NCI-H446 treated with DMSO at 0.1 percent for 48 hours (cell line): ENCODE measurements at regions not wholly inside any gene's neighbourhood (a gene's known extent, or its start where the extent isn't known, plus 50 kb on each side); places are given as distances from the start of the nearest gene placed in this dataset.
"Not testable (repeated sequence)": the region's sequence is repeated elsewhere in the genome, so short reads cannot be mapped to it uniquely, and the experiment has no call there.

Source experiments
- DNase-seq: peaks from one replicate; lab custom pipeline; 2025; lab: John Stamatoyannopoulos, UW

- DNase-seq: no peak
Measured at GRCh38 chr17:31621566-31621965, 230.1 kb downstream of the RAB11FIP4 start.

GRCh38 chr17:31611053-31611452 lies 219.6 kb downstream of the RAB11FIP4 start:
- not testable (repeated sequence) for DNase-seq

GRCh38 chr17:31609996-31610910 lies 218.8 kb downstream of the RAB11FIP4 start:
- DNase-seq: no peak

DNA sequence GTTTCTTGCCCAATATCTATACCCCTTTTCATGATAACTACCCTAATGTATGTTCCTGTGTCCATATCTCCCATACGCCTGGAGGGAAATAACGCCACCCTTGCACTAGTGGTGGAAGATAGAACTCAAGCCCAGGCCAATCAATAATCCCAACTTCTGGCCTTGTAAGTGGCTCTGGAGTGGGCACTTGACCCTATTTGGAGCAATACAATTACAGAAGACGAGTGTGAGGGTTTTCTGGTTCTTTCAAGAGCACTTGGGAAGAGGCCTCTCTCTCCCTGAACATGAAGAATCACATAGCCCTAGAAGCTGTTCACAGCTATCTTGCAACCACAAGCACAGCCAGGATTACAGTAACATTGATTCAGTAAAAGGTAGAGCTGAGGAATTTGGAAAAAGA lies 217.9 kb downstream of the RAB11FIP4 start:
- DNase-seq: no peak

DNA sequence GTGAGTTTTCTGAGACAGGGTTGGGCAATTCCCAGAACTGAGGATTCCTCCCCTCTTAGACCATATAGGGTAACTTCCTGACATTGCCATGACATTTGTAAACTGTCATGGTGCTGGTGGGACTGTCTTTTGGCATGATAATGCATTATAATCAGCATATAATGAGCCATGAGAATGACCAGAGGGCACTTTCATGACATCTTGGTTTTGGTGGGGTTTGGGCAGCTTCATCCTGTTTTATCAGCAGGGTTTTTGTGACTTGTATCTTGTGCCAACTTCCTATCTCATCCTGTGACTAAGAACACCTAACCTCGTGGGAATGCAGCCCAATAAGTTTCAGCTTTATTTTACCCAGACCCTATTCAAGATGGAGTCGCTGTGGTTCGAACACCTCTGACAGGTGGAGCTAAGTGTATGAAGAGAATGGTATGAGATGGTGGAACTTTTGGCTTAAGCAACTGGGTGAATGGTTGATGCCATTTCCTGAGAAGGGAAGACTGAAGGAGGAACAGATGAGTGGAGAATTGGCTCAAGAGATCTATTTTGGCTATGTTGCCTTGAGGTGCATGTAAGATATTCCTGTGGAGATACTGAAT lies 217.3 kb downstream of the RAB11FIP4 start:
- no peak for DNase-seq

DNA sequence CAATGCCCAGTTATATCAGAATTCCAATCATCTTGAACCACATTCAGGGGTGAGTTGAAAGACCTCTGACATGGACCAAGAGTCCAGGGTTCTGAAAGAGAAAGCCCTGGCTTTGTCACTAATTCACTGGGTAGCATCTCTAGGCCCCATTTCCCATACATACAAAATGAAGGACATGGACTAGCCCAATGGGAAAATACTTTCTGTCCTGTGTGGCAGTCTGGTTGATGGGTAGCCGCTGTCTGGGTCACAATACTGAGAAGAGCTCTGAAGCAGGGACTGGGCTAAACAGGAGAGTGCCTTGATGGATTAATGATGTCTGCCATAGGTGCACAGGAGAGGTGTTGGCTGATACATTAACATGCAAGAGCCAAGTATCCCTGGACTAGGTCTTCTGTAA lies 214.3 kb downstream of the RAB11FIP4 start:
- no peak for DNase-seq

DNA sequence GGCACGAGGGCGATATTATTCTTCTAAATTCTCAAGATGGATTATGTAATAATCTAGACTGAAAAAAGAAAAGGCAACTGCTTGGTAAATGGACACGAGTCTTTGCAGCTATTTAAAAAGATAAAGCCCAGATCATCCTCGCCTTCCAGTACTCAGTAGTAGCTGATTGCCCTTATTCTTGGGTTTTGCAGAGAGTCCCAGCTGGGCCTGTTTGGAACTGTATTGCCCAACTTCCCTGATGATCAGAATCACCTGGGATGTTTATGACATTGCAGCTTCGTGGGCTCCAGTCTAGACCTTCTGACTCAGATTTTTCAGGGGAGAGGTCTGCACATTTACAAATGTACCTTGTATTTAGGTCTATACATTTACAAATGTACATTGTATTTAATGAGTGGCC lies 213.5 kb downstream of the RAB11FIP4 start:
- no peak for DNase-seq

GRCh38 chr17:31600144-31600543 lies 208.7 kb downstream of the RAB11FIP4 start:
- not testable (repeated sequence) for DNase-seq

DNA sequence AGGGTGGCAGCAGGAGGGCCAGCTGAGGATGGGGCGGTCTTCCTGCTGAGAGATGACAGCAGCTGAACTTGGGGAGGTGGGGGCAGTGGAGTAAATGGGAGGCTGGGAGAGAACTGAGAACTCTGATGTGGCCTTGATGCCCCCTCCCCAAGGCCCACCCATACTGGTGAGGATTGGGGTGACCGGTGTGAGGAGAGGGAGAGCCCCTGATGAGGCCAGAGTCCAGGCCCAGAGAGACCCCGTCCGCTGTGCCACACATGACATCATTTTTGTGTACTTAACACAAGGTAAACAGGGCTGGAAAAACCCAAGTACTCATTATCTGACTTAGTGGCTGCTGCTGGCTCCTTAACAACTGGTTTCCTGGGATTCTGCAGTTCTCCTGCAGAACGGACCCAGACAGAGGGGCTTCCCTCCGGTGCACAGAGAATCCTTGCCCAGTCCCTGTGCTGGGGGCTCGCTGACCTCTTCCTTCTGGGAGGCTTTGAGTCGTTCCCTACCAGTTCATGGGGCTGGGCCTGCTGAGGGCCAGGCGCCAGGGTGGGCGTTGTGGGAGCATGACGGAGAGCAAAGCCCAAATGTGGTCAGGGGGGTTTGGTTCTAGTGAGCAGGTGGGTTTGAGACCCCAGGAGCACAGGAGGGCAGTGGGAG lies 207.6 kb downstream of the RAB11FIP4 start:
- DNase-seq: no peak

GRCh38 chr17:31598399-31598782 lies 206.9 kb downstream of the RAB11FIP4 start:
- DNase-seq: no peak

GRCh38 chr17:31597646-31598398 lies 206.3 kb downstream of the RAB11FIP4 start:
- no peak for DNase-seq

DNA sequence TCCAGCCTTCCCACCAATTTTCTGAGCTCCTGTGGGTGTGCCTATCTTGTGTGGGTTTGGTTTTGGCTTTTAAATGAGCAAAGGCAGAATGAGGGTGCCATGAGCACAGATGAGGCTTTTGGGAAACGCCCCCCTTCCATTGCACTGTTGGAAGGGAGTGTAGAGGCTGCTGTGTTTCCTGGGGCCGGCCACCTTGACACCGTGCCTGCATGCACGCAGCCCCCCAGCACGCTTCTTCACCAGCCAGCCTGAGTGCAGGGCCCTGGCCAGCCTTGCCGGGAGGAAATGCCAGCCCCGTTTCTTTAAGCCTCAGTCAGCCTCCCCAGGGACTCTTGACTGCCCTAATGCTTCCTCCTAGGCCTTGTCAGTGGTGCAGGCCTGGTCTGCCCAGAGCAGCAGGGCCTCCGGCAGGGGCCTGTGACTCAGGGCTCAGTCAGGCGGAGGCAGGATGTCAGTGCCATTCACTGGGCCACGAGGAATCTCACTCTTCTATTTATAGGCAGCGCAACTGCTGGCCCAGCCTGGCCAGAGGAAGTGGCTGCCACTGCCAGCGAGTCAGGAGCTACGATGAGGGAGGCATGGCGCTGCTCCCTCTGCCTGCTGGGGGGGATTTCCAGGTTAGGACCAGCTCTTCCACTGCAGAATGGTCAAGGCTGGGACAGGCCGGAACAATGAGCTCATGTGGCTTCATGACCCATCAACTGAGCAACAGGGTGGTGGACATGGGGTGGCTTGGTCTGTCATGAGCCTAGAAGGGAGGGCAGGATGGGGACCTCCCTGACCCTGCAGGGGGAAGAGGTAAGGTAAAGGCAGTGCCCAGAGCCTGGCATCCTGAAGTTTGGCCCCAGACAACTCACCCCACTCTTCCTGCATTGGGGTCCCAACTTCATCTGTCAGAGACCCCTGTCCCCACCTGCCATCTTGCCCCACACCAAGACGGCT lies 205.2 kb downstream of the RAB11FIP4 start:
- peak; percentile 64 for DNase-seq

DNA sequence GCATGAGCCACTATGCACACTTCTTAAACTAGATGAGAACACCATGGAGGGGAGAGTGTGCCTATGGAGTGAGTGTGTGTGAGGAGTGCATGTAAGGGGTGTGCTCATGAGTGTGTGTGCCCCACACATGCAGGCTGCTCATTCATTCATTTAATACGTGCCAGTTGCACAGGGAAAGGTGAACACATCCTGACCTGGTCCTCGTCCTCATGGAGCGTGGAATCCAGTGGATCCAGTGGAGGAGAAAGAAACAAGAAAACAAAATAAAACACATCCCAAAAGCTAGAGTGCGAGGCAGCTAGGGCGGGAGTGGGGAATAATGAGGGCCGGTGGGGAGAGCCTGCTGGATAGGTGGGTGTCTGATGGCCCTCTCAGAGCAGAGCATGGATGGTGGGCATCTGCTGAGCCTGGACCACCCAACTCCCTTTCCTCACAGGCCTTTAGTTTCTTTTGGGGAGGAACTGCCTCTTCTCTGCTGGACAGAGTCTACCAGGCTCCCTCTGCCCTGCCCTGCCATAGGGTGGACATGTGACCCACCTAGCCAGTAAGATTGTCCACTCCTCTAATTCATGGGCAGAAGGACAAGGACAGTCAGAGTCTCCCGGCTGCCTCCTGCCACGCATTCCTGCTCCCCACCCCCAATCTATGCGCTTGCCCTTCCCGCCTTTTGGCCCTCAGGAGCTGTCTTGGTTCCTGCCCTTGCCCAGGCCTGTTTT lies 204.3 kb downstream of the RAB11FIP4 start:
- no peak for DNase-seq

DNA sequence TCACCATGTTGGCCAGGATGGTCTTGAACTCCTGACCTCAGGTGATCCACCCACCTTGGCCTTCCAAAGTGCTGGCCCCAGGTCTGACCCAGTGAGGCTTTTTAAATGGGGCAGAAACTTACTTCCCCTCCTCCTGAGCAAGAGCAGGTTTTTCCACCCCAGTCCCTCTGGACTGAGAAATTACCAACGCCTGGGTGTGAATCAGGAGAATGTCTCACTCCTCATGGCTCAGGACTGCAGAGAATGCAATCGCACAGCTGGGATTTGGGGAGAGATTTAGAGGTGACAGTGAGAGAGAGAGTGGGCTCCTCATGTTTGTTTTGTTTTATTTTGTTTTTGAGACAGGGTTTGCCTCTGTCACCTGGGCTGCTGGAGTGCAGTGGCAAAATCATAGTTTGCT lies 203.6 kb downstream of the RAB11FIP4 start:
- DNase-seq: no peak

DNA sequence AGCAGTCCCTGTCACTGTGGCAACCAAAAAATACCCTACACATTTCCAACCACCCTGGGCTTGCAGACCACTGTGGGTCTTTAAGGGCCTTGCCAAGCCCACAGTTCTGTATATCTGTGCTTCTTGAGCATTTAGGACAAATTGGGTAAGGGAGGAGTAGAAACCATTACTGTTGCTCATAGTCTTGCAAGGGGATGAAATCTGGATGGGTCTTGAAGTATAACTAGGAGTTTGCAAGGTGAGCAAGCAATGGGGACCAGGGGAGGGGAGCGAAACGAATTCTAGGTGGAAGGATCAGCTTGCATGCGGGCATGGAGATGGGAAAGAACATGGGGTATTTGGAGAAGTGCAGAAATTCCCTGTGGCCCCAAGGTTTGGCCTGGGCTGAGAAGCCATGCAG lies 202.9 kb downstream of the RAB11FIP4 start:
- DNase-seq: no peak

DNA sequence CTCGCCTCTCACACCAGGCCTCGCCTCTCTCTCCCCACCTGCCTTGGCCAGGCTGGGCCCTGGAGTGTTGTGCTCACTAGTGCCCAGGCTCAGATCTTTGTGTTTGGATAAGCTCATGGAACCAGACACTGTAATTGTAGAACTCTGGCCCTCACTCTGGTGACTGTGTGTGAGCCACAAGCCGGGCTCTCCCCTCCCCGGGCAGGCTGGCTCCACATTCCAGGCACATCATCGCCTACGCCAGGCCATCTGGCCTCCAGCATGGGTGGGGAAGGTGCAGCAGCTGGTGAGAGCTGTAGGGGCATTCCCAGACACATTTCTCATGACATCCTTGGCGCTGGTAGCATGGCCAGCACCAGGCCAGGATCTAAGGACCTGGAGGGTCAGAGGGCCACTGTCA lies 202.3 kb downstream of the RAB11FIP4 start:
- peak; percentile 59 for DNase-seq

- no peak for DNase-seq
Measured at GRCh38 chr17:31591924-31592323, 200.4 kb downstream of the RAB11FIP4 start.

- no peak for DNase-seq
Measured at GRCh38 chr17:31588512-31588911, 197.0 kb downstream of the RAB11FIP4 start.

DNA sequence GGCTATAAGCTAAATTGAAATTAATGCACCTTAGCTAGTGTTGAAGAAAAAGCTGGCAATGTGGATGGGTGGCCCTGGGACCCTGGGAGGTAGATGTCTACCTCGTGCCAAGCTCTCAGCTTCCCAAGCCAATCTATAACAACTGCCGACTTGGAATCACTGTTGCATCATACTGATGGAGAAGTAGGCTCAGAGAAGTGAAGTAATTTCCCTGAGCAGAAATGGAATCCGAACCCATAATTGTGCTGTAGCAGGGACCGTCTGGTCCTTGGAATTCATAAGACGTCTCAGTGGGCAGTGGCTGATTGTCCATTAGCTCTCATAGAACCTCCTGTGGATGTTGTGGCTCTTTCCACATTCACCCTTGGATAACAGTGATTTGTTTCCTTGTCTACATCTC lies 196.6 kb downstream of the RAB11FIP4 start:
- DNase-seq: no peak
